ENCODE measurements at regions not wholly inside any gene's neighbourhood (a gene's known extent, or its start where the extent isn't known, plus 50 kb on each side); places are given as distances from the start of the nearest gene placed in this dataset.

DNA sequence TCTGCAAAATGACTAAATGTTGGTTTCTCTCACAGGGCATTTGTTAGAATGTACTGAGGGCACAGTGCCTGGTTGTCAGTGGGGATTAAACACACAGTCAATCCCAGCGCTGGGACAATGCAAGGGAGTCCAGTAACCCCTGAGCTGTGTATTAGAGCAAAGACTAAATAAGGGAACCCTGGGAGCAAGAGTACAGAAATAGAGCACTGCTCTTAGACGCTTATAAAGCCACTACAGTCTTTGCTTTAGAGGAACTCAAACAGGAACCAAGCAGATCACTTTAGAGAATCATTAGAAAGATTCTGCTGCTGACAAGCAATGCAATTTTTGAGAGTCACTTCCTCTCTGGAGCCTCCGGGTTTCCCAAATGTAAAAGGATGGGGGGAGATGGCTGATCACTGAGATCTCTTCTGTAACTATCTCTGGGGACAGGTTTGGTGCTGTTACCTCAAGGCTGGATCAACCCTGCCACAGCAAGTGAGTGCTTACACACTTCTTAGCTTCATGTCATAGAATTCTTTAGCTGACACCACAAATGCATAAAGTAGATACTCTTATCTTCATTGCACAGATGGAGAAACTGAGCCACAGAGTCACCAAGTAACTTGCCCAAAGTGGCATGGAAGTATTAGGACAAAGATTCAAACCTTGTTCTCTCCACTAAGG, 137.8 kb upstream of the CPEB2 start:
- no peak for DNase-seq

GRCh38 chr4:14865031-14865366, 137.3 kb upstream of the CPEB2 start:
- no peak for DNase-seq

DNA sequence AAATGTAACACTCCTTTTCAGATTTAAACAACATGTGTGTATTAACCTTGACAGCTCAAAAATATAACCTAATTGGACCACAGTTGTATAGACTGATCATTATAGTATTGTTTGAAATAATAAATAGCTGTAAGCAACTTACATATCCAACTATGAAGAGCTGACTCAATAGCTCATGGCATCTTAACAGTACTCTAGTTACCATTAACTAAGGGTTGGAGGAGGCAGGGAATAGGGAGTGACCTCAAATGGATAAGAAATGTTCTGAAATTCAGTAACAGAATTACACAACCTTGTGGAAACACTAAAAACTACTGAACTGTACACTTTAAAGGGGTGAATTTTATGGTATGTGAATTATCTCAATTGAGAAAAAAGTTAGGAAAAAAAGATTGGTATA, 136.5 kb upstream of the CPEB2 start:
- no peak for DNase-seq

DNA sequence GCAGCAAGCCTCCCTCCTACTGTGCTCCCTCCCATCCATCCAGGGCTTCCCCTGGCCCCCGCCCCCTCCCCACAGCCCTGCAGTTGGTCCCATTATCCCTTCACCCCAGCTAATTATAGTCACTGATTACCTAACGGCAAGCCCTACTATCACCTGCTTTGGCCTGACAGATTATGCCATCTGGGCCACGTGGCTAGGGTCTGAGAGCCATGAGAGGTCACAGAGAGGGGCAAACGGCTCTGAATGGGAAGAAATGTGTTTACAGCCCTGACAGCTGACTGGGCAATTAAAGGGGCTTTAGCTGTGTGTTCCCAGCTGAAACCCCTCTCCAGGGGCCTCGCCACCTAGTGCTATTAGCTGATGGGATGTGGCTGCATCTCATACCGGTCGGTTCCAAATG, 134.4 kb upstream of the CPEB2 start:
- no peak for DNase-seq

DNA sequence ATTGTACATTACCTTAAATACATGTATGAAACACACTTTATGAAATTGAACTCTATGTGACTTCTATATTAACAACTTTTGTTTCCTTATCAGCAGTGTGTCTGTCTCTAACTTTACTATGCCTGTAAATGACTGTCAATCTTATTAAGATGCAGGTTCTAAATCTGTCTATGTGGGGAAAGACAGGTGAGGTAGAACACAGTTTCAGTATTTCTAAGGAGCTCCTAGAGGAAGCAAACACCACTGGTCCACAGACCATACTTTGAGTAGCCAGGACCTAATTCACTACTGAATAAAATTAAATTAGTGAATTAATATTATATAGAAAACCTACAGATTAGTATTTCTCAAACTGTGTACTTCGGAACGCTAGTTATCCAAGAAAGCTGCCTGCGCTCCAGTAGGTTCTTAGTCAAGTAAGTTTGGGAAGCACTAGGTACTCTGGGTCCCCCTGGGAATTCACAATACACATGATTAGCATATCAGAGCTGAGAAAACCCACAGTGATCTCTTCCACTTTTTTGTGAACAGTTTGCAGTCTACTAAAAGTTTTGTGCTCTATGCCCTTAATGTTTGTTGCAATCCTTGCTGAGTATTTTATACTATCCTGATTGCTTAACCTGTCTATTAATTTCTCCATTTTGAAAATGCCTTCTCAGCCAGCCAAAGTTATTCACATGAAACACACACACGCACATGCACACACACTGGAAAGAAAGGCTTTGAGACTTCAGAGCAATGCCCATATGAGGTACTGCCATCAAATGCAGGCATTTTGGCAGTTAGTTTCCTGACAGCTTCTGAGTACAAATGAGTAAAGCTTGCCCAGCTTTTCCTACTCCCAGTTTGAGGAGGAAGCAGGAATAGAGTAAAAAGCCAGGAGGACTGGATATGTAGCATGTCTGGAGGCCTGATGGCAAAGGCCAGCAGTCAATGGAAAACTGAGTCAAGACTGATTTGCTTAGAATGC, 133.6 kb upstream of the CPEB2 start:
- no peak for DNase-seq

DNA sequence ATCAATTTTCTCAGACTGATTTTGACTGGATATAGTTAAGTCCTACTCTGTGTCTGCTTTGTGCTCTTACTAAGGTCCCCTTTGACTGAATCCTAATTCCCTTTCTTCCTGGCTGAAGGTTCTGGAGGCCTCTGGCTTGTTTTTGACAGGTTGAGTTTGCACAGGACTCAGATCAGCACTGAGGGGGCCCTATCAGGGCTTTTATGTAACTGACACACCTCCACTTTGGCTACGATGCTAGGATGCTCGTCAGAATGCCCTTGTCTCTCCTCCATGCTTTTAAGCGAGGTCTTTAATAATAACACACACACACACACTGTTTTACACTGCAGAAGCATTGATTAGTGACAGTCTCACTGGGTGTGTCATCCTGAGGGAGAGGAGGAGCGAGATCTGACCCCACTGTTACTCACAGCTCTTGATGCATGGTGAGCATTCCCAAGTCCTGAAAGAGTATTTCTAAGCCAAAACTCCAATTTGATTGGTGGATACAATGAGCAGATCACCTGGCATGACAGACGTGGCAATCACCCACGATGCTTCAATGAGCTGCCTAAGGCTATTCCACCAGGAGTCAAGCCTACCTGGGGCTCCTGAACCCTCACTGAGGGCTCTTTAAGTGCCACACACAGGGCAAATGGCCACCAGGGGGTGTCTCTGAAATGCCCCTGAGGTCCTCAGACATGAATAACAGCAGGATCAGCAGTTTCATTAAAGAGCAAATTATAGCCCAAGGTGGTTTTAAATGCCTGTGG, 130.4 kb upstream of the CPEB2 start:
- DNase-seq, result no peak

DNA sequence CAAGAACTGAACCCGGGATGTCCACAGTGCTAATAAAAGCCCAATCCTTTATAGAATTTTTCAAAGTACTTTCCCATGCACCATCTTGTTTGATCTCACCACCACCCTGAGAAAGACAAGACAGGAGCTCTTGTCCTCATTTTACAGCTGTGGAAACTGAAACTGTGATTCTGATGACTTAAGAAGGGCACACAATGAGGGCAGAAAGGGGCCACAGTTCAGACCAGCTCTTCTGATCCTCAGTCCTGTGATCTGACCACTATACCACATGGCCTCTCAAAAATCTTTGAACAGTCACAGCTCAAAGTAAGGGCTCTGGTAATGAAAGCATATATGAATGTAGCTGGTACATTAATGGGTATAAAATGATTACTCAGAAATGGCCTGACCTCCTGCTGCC, 127.3 kb upstream of the CPEB2 start:
- no peak for DNase-seq

GRCh38 chr4:14877246-14878225, 124.7 kb upstream of the CPEB2 start:
- DNase-seq, result no peak

DNA sequence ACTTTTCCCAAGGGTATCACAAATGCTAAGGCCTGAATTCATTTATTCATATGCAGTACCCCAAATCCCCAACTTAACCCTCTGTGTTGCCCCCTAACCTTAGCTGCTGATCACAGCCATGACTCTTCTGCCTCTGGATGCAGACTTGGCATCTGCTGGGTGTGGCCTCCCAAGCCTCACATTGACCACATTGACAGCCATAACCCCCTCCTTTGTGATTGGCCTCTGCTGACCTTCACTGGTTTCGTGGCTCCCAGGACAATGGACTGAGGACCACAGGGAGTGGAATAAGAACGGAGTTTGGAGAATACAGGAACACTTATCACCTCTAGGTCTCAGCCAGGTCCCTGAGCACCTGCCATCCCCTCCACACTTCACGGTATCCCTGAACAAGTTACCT, 123.6 kb upstream of the CPEB2 start:
- DNase-seq, result no peak

GRCh38 chr4:14879683-14880082, 122.6 kb upstream of the CPEB2 start:
- no peak for DNase-seq

- no peak for DNase-seq
Observed at GRCh38 chr4:14880805-14881204, 121.5 kb upstream of the CPEB2 start.

GRCh38 chr4:14883166-14883565, 119.1 kb upstream of the CPEB2 start:
- no peak for DNase-seq

DNA sequence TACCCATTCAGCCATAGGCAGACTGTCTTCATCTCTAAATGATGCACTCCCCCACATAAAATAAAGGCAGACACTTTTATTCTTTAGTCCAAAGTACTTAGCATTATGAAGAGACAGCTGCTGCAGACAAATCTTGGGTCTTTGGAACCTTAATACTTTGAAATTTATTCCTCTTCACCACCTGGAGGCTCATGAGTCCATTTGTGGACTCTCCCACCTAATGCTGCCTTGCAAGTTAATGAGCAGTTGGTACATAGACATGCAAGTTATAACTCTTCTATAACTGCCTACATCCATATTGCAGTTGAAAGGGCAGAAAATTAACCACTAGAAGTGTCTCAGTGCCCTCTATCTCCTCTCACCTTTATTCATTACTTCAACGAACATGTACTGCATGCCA, 118.6 kb upstream of the CPEB2 start:
- no peak for DNase-seq

DNA sequence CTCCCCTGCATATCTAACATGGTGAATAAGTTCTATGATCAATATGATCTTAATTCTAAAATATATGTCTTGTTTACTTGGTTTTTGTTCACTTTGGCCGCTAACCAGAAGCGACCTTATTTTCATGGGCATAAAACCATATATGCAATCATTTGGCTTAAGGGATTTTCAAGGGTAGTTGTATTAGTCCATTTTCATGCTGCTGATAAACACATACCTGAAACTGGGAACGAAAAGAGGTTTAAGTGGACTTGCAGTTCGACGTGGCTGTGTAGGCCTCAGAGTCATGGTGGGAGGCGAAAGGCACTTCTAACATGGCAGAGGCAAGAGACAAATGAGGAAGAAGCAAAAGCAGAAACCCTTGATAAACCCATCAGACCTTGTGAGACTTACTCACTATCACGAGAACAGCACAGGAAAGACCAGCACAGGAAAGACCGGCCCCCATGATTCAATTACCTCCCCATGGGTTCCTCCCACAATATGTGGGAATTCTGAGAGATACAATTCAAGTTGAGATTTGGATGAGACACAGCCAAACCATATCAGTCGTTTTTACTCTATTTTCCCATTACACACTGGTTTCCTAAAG, 114.3 kb upstream of the CPEB2 start:
- no peak for DNase-seq

DNA sequence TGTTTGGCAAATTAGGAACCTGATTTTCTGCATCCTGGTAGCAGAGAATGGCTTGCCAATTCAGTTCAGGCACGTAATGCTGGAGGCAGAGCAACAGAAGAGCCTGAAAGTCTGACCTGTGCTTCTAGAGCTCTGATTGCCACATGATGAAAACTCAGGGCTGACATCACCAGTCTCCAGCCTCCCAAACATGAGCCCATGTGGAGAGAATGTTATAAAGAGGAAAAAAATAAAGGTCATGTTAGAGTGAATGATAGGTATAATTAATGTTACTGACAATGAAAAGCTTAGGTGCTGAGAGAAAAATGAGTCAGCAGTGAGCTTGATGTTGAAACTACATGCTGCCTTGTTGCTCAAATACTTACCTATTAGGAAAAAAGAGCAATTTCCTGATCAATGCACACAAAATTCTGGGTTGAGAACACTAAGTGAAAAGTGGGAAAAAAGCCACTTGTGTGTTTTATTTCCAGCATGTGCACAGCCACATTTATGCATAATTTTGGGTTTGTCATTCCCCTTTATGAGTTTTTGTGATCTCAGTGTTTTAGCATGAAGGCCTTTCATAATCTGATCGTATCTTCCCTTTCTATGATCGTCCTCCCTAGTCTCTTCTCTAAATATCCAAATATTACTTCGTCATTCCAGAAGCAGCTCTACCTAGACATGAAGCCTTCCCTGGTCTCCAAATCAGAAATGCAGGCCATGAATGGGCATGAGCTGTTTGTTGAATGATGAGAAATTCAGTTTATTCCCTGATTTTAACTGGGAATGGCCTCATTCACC, 113.3 kb upstream of the CPEB2 start:
- no peak for DNase-seq

DNA sequence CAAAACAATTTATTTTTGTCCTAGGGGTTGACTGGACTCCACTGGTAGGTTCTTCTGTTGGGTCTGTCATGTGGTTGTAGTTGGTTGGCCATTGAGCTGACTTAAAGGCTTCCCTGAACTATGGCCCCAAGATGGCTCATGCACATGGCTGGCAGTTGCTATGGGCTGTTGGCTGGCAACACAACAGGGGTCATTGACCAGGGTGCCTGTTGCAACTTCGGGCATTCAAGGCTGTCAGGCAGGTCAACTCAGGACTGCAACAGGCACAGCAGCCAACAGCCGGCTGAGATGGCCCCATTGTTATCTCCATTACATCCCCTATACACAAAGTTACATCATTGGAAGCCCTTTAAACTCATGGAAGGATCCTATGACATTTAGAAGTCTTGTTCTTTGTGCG, 109.7 kb upstream of the CPEB2 start:
- no peak for DNase-seq

DNA sequence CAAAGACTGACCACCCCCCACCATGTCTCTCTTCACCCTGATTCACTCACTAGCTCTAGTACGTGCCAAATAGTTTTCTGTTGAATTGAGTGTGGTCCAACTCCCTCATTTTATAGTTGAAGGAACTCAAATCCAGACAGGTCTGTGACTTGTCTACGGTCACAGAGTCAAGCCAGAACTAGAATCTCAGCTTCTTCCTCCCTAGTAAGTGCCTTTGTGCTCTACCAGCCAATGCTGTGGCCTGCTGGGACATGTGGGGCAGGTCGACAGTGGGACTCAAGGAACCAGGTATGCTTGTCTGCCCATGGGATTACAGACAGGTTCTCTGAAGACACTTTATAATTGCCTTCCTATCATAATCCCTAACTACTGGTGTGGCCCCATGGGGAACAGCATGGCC, 108.6 kb upstream of the CPEB2 start:
- DNase-seq, result no peak

DNA sequence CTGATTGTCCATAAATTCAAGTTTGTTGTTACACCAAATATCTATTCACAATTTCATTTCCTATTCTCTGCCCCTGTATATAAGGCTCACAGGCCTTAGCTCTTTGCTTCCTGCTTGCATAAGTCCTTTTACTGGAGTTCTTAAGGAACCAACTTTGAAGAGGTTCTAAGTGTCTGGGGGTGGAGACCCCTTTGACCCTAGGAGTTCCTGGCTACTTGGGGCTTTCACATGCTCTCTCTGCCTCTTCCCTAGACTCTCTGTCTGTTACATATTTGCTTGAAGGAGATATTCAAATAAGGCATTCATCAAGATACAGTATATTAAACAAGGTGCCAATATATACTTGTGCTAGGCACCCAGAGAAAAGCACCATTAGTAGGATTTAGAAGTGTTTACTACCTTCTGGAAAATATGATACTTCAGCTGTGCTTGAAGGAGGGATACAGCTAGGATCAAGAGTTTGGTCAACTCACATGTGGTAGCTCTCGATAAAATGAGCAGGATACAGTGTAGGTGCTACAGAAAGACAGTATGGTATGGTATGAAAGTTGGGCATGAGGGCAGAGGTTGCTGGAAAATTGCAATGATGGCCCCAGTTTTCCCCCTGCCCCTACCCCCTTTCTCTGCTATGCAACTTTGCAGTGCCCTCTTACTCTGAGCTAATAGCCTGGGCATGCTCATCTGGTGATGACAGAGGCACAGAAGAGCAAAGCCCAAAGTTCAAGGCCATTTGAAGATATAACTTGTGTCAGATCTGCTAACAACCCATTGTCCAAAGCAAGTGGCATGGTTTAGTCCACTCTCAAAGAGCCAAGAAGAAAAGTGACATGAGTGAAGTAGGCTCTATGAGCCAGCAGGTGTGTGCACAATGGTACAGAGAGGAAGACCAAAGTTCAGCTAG, 107.6 kb upstream of the CPEB2 start:
- DNase-seq, result no peak

- no peak for DNase-seq
Observed at GRCh38 chr4:14896656-14897175, 105.6 kb upstream of the CPEB2 start.

- DNase-seq, result no peak
Observed at GRCh38 chr4:14897217-14897616, 105.1 kb upstream of the CPEB2 start.

All from NCI-H1436 treated with DMSO at 0.1 percent for 48 hours (cell line).